Hematopoietic multipotent progenitor cell treated with erythropoietin and hydrocortisone succinate and interleukin-3 and kit ligand, for 8 days (in vitro differentiated cells): ENCODE measurements at regions not wholly inside any gene's neighbourhood (a gene's known extent, or its start where the extent isn't known, plus 50 kb on each side); places are given as distances from the start of the nearest gene placed in this dataset.
"Not testable (repeated sequence)": the region's sequence is repeated elsewhere in the genome, so short reads cannot be mapped to it uniquely, and the experiment has no call there.

Source experiments
- DNase-seq: peaks from one replicate; pipeline ENCODE4 v3.0.0-alpha.2; 2015

- DNase-seq = no peak
Measured at GRCh38 chr3:35950021-35950420, 310.7 kb downstream of the ARPP21 start.

- DNase-seq = no peak
Measured at GRCh38 chr3:35954413-35954812, 315.1 kb downstream of the ARPP21 start.

- DNase-seq = peak; percentile 30
Measured at GRCh38 chr3:35965908-35966307, 326.6 kb downstream of the ARPP21 start.

GRCh38 chr3:35966629-35967464 is 327.5 kb downstream of the ARPP21 start:
- DNase-seq = no peak

- DNase-seq = no peak
Measured at GRCh38 chr3:35968043-35968622, 328.8 kb downstream of the ARPP21 start.

- no peak for DNase-seq
Measured at GRCh38 chr3:35969406-35969805, 330.1 kb downstream of the ARPP21 start.

- DNase-seq = no peak
Measured at GRCh38 chr3:35970793-35971192, 331.5 kb downstream of the ARPP21 start.

- no peak for DNase-seq
Measured at GRCh38 chr3:35971686-35972085, 332.4 kb downstream of the ARPP21 start.

GRCh38 chr3:35974872-35975271 is 335.5 kb downstream of the ARPP21 start:
- DNase-seq = no peak

- DNase-seq = no peak
Measured at GRCh38 chr3:35986161-35986560, 346.8 kb downstream of the ARPP21 start.

- no peak for DNase-seq
Measured at GRCh38 chr3:35987386-35987785, 348.1 kb downstream of the ARPP21 start.

- no peak for DNase-seq
Measured at GRCh38 chr3:35992041-35992440, 352.7 kb downstream of the ARPP21 start.

GRCh38 chr3:36011791-36012190 is 368.5 kb upstream of the STAC start:
- no peak for DNase-seq

GRCh38 chr3:36013425-36013824 is 366.9 kb upstream of the STAC start:
- DNase-seq = no peak

- no peak for DNase-seq
Measured at GRCh38 chr3:36025232-36025631, 355.1 kb upstream of the STAC start.

- no peak for DNase-seq
Measured at GRCh38 chr3:36032180-36033047, 347.9 kb upstream of the STAC start.

- DNase-seq = no peak
Measured at GRCh38 chr3:36058404-36059030, 321.8 kb upstream of the STAC start.

- DNase-seq = no peak
Measured at GRCh38 chr3:36060950-36061349, 319.4 kb upstream of the STAC start.

- DNase-seq = no peak
Measured at GRCh38 chr3:36063992-36064391, 316.3 kb upstream of the STAC start.

- no peak for DNase-seq
Measured at GRCh38 chr3:36065321-36065720, 315.0 kb upstream of the STAC start.

- DNase-seq = no peak
Measured at GRCh38 chr3:36075491-36075890, 304.8 kb upstream of the STAC start.

- no peak for DNase-seq
Measured at GRCh38 chr3:36077320-36077719, 303.0 kb upstream of the STAC start.

GRCh38 chr3:36082958-36083357 is 297.3 kb upstream of the STAC start:
- not testable (repeated sequence) for DNase-seq
